ENCODE measurements at regions not wholly inside any gene's neighbourhood (a gene's known extent, or its start where the extent isn't known, plus 50 kb on each side); places are given as distances from the start of the nearest gene placed in this dataset.

- H3K4me1 ChIP-seq (ENCODE audit: control insufficient read depth, insufficient read depth, low read length), result no peaks in the 10 kb centered on the region
- DNase-seq (ENCODE audit: low read depth), result no peak
- no peaks in the 10 kb centered on the region for H3K36me3 ChIP-seq (ENCODE audit: control insufficient read depth, insufficient read depth, low read length, severe bottlenecking)
- H3K9me3 ChIP-seq (ENCODE audit: control insufficient read depth, low read length), result peaks cover 7% of the 10 kb centered on the region
- H3K4me3 ChIP-seq (ENCODE audit: low read length), result no peak overlapping the region
- H3K27me3 ChIP-seq (replicated peaks; ENCODE audit: control insufficient read depth, insufficient read depth, low read length), result peaks cover 23% of the 10 kb centered on the region
- H3K9ac ChIP-seq (ENCODE audit: low read length), result no peak overlapping the region
These were observed 119.4 kb downstream of the C1orf94 start for GRCh38 chr1:34296059-34296458.

- Histone ChIP-seq H3K9ac (ENCODE audit: low read length) (no peak overlapping the region), H3K4me1 (ENCODE audit: control insufficient read depth, insufficient read depth, low read length) (no peaks in the 10 kb centered on the region)
- no peak for DNase-seq (ENCODE audit: low read depth)
These were observed 126.1 kb downstream of the C1orf94 start for GRCh38 chr1:34302798-34303197.

GRCh38 chr1:34303218-34303617 lies 126.5 kb downstream of the C1orf94 start:
- Histone ChIP-seq H3K27me3 (replicated peaks; ENCODE audit: control insufficient read depth, insufficient read depth, low read length) (no peaks in the 10 kb centered on the region), H3K4me1 (ENCODE audit: control insufficient read depth, insufficient read depth, low read length) (no peaks in the 10 kb centered on the region), H3K4me3 (ENCODE audit: low read length) (no peak overlapping the region), H3K36me3 (ENCODE audit: control insufficient read depth, insufficient read depth, low read length, severe bottlenecking) (no peaks in the 10 kb centered on the region), H3K9ac (ENCODE audit: low read length) (no peak overlapping the region), H3K9me3 (ENCODE audit: control insufficient read depth, low read length) (peaks cover 39% of the 10 kb centered on the region)
- no peak for DNase-seq (ENCODE audit: low read depth)

More at GRCh38 chr1:34302798-34303197, 126.1 kb downstream of the C1orf94 start:
- no peak overlapping the region for H3K4me3 ChIP-seq (ENCODE audit: low read length)
- no peaks in the 10 kb centered on the region for H3K27me3 ChIP-seq (replicated peaks; ENCODE audit: control insufficient read depth, insufficient read depth, low read length)
- peaks cover 37% of the 10 kb centered on the region for H3K9me3 ChIP-seq (ENCODE audit: control insufficient read depth, low read length)
- no peaks in the 10 kb centered on the region for H3K36me3 ChIP-seq (ENCODE audit: control insufficient read depth, insufficient read depth, low read length, severe bottlenecking)

- no peaks in the 10 kb centered on the region for H3K4me1 ChIP-seq (ENCODE audit: control insufficient read depth, insufficient read depth, low read length)
- no peaks in the 10 kb centered on the region for H3K36me3 ChIP-seq (ENCODE audit: control insufficient read depth, insufficient read depth, low read length, severe bottlenecking)
- no peaks in the 10 kb centered on the region for H3K27me3 ChIP-seq (replicated peaks; ENCODE audit: control insufficient read depth, insufficient read depth, low read length)
- no peak overlapping the region for H3K4me3 ChIP-seq (ENCODE audit: low read length)
- DNase-seq (ENCODE audit: low read depth), result no peak
- no peak overlapping the region for H3K9ac ChIP-seq (ENCODE audit: low read length)
- H3K9me3 ChIP-seq (ENCODE audit: control insufficient read depth, low read length), result peaks cover 53% of the 10 kb centered on the region
These were observed 129.9 kb downstream of the C1orf94 start for GRCh38 chr1:34306568-34306967.

GRCh38 chr1:34312359-34312758 lies 135.7 kb downstream of the C1orf94 start:
- H3K36me3 ChIP-seq (ENCODE audit: control insufficient read depth, insufficient read depth, low read length, severe bottlenecking), result no peaks in the 10 kb centered on the region
- H3K4me1 ChIP-seq (ENCODE audit: control insufficient read depth, insufficient read depth, low read length), result no peaks in the 10 kb centered on the region
- no peak overlapping the region for H3K9ac ChIP-seq (ENCODE audit: low read length)
- DNase-seq (ENCODE audit: low read depth), result no peak
- peaks cover 4% of the 10 kb centered on the region for H3K27me3 ChIP-seq (replicated peaks; ENCODE audit: control insufficient read depth, insufficient read depth, low read length)
- H3K4me3 ChIP-seq (ENCODE audit: low read length), result no peak overlapping the region
- H3K9me3 ChIP-seq (ENCODE audit: control insufficient read depth, low read length), result peaks cover 39% of the 10 kb centered on the region

GRCh38 chr1:34315974-34316373 lies 139.3 kb downstream of the C1orf94 start:
- DNase-seq (ENCODE audit: low read depth), result no peak
- no peak overlapping the region for H3K4me3 ChIP-seq (ENCODE audit: low read length)
- peaks cover 4% of the 10 kb centered on the region for H3K27me3 ChIP-seq (replicated peaks; ENCODE audit: control insufficient read depth, insufficient read depth, low read length)
- H3K36me3 ChIP-seq (ENCODE audit: control insufficient read depth, insufficient read depth, low read length, severe bottlenecking), result no peaks in the 10 kb centered on the region
- H3K9me3 ChIP-seq (ENCODE audit: control insufficient read depth, low read length), result peaks cover 13% of the 10 kb centered on the region
- H3K9ac ChIP-seq (ENCODE audit: low read length), result no peak overlapping the region
- H3K4me1 ChIP-seq (ENCODE audit: control insufficient read depth, insufficient read depth, low read length), result peaks cover 13% of the 10 kb centered on the region

- DNase-seq (ENCODE audit: low read depth), result no peak
- Histone ChIP-seq H3K9me3 (ENCODE audit: control insufficient read depth, low read length) (peaks cover 7% of the 10 kb centered on the region), H3K36me3 (ENCODE audit: control insufficient read depth, insufficient read depth, low read length, severe bottlenecking) (no peaks in the 10 kb centered on the region), H3K27me3 (replicated peaks; ENCODE audit: control insufficient read depth, insufficient read depth, low read length) (peaks cover 4% of the 10 kb centered on the region), H3K4me3 (ENCODE audit: low read length) (no peak overlapping the region), H3K4me1 (ENCODE audit: control insufficient read depth, insufficient read depth, low read length) (peaks cover 13% of the 10 kb centered on the region), H3K9ac (ENCODE audit: low read length) (no peak overlapping the region)
These were observed 140.1 kb downstream of the C1orf94 start for GRCh38 chr1:34316773-34317172.

GRCh38 chr1:34319218-34319617 lies 142.5 kb downstream of the C1orf94 start:
- no peaks in the 10 kb centered on the region for H3K36me3 ChIP-seq (ENCODE audit: control insufficient read depth, insufficient read depth, low read length, severe bottlenecking)
- no peak overlapping the region for H3K9ac ChIP-seq (ENCODE audit: low read length)
- peaks cover 13% of the 10 kb centered on the region for H3K4me1 ChIP-seq (ENCODE audit: control insufficient read depth, insufficient read depth, low read length)
- peaks cover 13% of the 10 kb centered on the region for H3K27me3 ChIP-seq (replicated peaks; ENCODE audit: control insufficient read depth, insufficient read depth, low read length)
- DNase-seq (ENCODE audit: low read depth), result no peak
- H3K9me3 ChIP-seq (ENCODE audit: control insufficient read depth, low read length), result peaks cover 7% of the 10 kb centered on the region
- no peak overlapping the region for H3K4me3 ChIP-seq (ENCODE audit: low read length)

GRCh38 chr1:34320053-34320669 lies 143.5 kb downstream of the C1orf94 start:
- Histone ChIP-seq H3K4me1 (ENCODE audit: control insufficient read depth, insufficient read depth, low read length) (peaks cover 16% of the 10 kb centered on the region), H3K9me3 (ENCODE audit: control insufficient read depth, low read length) (peaks cover 7% of the 10 kb centered on the region), H3K9ac (ENCODE audit: low read length) (no peak overlapping the region), H3K4me3 (ENCODE audit: low read length) (no peak overlapping the region), H3K27me3 (replicated peaks; ENCODE audit: control insufficient read depth, insufficient read depth, low read length) (peaks cover 18% of the 10 kb centered on the region), H3K36me3 (ENCODE audit: control insufficient read depth, insufficient read depth, low read length, severe bottlenecking) (no peaks in the 10 kb centered on the region)
- DNase-seq (ENCODE audit: low read depth), result no peak

GRCh38 chr1:34322969-34323368 lies 146.3 kb downstream of the C1orf94 start:
- Histone ChIP-seq H3K9me3 (ENCODE audit: control insufficient read depth, low read length) (no peaks in the 10 kb centered on the region), H3K9ac (ENCODE audit: low read length) (no peak overlapping the region), H3K36me3 (ENCODE audit: control insufficient read depth, insufficient read depth, low read length, severe bottlenecking) (no peaks in the 10 kb centered on the region), H3K4me3 (ENCODE audit: low read length) (no peak overlapping the region), H3K27me3 (replicated peaks; ENCODE audit: control insufficient read depth, insufficient read depth, low read length) (peaks cover 34% of the 10 kb centered on the region), H3K4me1 (ENCODE audit: control insufficient read depth, insufficient read depth, low read length) (peaks cover 18% of the 10 kb centered on the region)
- no peak for DNase-seq (ENCODE audit: low read depth)

- Histone ChIP-seq H3K4me1 (ENCODE audit: control insufficient read depth, insufficient read depth, low read length) (peaks cover 5% of the 10 kb centered on the region), H3K4me3 (ENCODE audit: low read length) (no peak overlapping the region), H3K9ac (ENCODE audit: low read length) (no peak overlapping the region), H3K9me3 (ENCODE audit: control insufficient read depth, low read length) (no peaks in the 10 kb centered on the region), H3K36me3 (ENCODE audit: control insufficient read depth, insufficient read depth, low read length, severe bottlenecking) (no peaks in the 10 kb centered on the region), H3K27me3 (replicated peaks; ENCODE audit: control insufficient read depth, insufficient read depth, low read length) (peaks cover 35% of the 10 kb centered on the region)
- no peak for DNase-seq (ENCODE audit: low read depth)
These were observed 148.3 kb downstream of the C1orf94 start for GRCh38 chr1:34324879-34325440.

All from adipocyte (in vitro differentiated cells).